HCEC 1CT (cell line): ENCODE measurements at regions not wholly inside any gene's neighbourhood (a gene's known extent, or its start where the extent isn't known, plus 50 kb on each side); places are given as distances from the start of the nearest gene placed in this dataset.

Source experiments
- DNase-seq: peaks from one replicate; pipeline ENCODE4 v3.0.0-alpha.2; 2017

DNA sequence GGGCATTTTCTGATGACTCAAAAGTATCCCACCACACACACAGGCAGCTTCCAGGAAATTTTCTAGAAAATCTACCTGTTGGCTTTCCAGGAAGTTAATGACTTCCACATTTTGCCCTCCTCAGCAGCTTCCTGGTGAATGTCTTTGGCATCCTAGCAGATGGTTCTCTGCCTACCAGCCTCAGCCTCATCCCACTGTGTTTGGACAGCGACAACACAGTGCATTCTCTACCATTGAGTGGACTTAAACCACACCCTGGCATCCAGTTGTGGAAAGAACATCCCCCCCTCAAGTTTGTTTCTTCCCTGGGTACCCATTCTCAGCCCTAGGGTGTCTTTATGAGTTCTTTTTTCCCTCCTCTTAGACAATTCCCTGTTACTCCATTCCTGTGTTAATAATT lies 50.8 kb upstream of the GADL1 start:
- no peak for DNase-seq

DNA sequence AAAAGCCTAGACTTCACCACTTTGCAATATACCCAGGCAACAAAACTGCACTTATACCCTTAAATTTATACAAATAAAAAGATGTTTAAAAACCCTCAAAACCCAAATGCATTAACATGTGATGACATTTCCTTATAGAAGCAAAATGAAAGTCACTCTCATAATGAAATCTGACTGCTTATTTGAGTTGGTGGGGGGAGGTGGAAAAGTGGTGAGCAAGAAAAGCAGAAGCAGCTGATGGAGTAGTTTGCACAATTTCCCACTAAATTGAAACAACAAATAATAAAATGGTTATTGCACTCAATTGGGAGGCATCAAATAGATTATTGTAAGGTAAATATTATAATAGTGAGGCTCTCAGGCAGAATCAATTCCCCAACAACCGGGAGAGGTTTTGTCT lies 54.0 kb upstream of the GADL1 start:
- no peak for DNase-seq

DNA sequence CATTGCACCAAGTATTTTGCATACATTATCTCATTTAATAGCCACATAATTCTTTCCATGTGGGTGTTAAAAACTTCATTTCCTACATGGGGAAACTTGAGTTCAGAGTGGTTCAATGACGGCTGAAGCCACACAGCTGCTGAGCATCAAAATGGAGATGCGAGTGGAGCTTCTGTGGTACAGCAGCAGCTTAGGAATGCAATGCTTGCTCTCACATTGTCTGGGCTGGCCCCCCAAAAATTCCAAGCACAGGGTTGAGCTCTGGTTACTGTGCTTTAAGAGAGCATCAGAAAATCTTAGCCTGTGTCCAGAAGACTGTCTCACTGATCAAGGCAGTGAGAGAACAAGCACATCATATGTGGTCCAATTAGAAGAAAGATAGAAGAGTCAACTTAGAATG lies 57.4 kb upstream of the GADL1 start:
- no peak for DNase-seq

GRCh38 chr3:30952786-30953185 lies 58.3 kb upstream of the GADL1 start:
- DNase-seq: peak; percentile 19

GRCh38 chr3:30954426-30954825 lies 60.0 kb upstream of the GADL1 start:
- no peak for DNase-seq

GRCh38 chr3:30962084-30962483 lies 67.6 kb upstream of the GADL1 start:
- no peak for DNase-seq

DNA sequence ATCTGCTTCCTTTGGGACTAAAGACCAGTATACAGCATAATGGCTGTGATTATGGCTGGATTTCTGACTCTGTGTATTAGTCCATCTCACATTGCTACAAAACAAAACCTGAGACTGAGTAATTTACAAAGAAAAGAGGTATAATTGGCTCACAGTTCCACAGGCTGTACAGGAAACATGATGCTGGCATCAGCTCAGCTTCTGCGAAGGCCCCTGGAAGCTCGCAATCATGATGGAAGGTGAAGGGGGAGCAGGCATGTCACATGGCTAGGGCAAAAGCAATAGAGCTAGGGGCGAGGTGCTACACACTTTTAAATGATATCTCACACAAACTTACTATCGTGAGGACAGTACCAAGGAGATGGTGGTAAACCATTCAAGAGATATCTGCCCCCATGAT lies 68.0 kb upstream of the GADL1 start:
- no peak for DNase-seq

- no peak for DNase-seq
Observed at GRCh38 chr3:30963223-30963722, 68.8 kb upstream of the GADL1 start.

- no peak for DNase-seq
Observed at GRCh38 chr3:30964612-30965011, 70.2 kb upstream of the GADL1 start.

GRCh38 chr3:30966896-30967295 lies 72.4 kb upstream of the GADL1 start:
- no peak for DNase-seq

- DNase-seq: peak; percentile 11
Observed at GRCh38 chr3:30970183-30970582, 75.7 kb upstream of the GADL1 start.

- DNase-seq: no peak
Observed at GRCh38 chr3:30972449-30972848, 78.0 kb upstream of the GADL1 start.

DNA sequence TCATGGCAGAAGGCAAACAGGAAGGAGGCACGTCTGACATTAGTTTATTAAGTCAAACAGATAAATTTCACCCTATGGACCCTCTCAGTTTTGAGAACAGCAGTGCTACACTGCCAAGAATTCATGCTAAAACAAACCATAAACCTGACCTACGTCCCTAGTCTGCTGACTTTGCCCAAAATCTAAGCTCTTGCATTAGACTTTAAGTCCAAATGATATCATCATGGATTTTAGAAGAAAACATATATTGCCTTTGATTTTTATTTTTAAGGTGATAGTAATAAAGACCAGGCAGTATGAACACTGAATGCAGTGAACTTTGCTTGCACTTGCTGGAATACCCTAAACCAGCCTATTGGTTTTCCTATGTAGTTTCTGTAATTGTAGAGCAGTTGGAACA lies 79.6 kb upstream of the GADL1 start:
- no peak for DNase-seq

- DNase-seq: no peak
Observed at GRCh38 chr3:30977592-30977991, 83.1 kb upstream of the GADL1 start.

GRCh38 chr3:30980993-30981392 lies 86.5 kb upstream of the GADL1 start:
- DNase-seq: no peak

DNA sequence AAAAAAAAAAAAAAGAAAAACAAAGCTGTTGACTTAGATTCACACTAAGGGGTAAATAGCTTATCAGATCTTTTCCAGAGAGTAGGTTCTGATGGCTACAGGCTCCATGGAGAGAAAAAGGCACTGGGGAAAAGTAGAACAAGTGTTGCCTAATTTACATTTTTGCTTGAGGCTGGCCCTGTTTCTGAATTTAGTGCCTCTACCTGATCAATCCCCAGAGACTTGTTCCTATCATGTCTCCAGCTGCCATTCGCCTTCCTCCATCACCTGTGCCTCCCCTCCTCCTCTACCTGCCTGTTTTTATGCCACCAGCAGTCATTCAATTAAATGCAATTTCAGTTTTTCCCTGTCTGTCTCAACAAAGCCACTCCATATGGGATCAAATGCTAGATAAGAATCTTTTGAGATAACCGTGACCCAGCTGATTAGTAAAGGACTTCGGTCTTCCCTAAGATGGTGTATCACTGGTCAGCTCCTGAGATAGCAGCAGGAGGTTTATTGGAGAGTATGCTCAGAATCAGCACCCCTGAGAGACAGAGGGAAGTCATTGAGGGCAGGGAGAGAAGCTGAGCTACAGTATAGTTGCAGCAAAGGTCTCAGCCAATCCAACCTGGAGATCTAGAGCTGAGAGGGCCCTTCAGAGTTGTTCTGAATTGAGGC lies 88.1 kb upstream of the GADL1 start:
- no peak for DNase-seq

DNA sequence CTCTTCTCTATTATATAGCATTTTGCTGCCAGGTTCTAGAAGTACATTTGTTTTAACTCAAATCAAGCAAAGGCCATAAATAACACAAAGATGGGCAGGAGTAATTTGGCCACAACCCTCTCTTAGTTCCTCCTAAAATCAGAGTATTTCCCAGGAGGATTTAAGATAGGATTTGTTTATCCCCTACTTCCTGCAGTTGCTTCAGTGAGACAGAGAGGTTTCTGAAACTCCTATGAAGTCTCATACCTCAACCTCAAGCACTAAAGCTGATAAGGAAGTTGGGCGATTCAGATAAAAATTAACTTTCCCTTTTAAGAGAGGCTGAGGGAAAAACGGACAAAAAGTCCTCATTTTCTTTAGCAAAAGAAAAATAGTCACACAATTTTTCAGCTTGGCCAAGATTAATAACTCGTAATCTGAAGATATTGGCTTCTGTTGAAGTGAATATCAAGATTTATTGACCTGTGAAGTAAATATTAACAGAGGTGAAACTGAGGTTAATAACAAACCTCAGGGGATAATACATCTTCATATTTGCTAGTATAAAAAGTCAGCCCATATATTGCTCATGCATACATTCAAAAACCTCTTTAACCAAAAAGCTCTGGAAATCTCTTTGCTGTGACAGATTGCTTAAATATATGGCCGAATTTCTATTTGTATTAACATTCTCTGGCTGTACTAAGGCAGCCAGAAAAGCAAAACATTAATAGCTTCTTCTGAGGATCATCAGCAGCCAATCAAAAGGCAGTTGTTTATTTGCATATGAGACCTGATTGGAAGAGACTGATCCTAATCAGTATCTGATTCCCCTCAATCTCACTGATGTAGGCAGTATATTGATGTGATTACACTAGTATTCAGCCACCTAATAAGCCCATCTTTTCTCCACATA lies 90.6 kb upstream of the GADL1 start:
- peak; percentile 4 for DNase-seq

DNA sequence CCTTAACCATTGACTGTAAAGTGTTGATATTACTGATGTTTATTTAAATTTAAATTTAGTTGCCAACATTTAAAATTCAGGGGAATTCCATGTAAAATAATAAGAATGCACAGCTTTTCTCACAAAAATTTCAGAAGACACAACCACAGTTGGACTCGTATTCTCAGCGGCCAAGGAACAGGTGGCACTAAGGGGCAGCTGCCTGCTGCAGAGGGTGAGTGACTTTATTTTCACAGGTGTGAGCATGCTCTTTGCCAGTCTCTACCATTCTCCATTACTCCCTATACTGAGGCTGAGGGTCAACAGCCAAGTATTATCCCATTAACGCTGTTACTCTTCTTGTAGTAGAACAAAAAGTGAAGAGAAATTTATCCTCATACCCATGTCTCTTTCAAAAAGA lies 92.1 kb upstream of the GADL1 start:
- DNase-seq: no peak

DNA sequence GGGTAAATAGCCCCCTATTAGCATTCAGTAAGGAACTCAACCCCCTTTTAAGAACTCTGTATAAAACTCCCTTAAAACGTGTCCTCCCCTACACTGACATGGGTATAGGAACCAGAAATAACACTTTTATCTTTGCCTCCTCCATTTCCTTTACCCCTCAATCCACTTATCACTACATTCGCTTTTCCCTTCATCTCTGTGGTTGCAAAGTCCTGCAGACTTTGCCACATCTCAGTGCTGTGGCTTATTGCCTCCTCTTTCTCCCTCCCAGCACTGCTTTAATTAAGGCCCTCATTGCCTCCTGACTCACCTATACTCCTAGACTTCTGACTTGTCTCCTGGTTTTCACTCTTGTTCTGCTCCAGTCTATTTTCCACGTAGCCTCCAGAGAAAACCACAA lies 94.3 kb upstream of the GADL1 start:
- DNase-seq: no peak

DNA sequence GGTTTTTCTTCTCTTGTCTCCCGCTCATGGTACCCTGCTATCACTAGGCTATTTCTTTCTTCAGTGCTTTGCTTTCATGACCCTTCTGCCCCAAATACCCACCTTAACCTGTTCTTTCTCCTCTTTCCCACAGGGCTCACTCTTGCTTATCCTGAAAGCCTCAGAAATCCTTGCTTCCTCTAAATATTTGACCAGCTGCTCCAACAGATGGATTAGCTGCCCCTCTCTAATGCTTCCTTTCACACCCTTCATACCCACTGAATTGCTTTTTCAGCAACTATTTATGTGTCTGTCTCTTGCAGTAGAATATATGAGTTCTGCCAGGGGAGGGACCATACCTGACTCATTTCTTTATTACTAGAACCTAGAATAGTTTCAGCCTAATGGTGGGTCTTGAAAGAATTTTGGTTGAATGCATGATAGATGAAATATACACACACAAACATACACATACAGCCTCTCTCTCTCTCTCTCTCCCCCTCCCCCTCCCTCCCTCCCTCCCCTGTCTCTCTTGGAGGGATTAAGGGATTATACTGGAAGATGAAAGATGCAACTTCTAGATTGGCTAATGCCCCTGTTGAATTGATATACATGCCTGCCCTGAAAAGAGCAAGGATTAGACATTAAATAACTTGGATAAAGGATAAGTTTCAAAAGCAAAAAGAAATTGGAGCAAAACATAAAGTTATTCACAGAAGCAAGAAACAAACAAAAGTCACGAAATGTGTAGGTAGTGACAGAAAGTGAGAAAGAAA lies 95.0 kb upstream of the GADL1 start:
- DNase-seq: no peak

- DNase-seq: no peak
Observed at GRCh38 chr3:30996467-30996866, 102.0 kb upstream of the GADL1 start.

GRCh38 chr3:31002730-31003129 lies 108.3 kb upstream of the GADL1 start:
- no peak for DNase-seq

DNA sequence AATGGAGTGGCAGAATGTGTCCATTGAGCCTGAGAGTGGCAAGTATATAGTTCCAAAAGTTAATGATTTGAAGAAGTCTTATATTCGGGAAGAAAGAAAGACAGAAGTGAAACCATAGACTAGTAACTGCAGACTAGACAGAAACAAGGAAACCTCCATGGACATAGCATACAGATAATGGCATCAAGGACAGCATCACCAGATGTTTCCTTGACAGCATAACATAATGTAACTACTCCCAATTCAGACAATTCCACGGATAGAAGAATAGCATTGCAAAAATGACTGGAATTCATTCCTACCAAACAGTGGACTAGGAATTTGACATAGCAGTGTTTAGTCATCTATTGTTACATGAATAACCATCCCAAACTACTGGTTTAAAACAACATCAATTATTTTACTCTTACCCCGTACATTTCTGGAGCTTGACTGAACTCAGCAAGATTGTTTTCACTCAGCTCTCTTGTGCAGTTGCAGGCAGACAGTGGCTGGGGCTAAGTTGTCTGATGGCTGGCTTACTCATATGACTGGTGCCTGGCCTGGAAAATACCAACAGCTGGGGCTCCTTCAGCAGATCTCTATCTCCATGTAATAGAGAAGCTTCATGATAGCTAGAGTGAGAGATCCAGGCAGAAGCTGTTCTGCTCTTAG lies 109.7 kb upstream of the GADL1 start:
- peak; percentile 80 for DNase-seq
